ENCODE measurements at regions not wholly inside any gene's neighbourhood (a gene's known extent, or its start where the extent isn't known, plus 50 kb on each side); places are given as distances from the start of the nearest gene placed in this dataset.

GRCh38 chrX:129238011-129238410 is 285.3 kb downstream of the SMARCA1 start:
- no peak for TF ChIP-seq CTCF (IDR thresholded peaks at IDR 0.05; ENCODE audit: low read length, missing control alignments)
- no peak for DNase-seq (ENCODE audit: low read depth)

GRCh38 chrX:129235903-129236302 is 287.4 kb downstream of the SMARCA1 start:
- DNase-seq (ENCODE audit: low read depth) = no peak
- H3K4me3 ChIP-seq (replicated peaks; ENCODE audit: low read depth, low read length) = no peak overlapping the region
- TF ChIP-seq CTCF (IDR thresholded peaks at IDR 0.05; ENCODE audit: low read length, missing control alignments) = no peak

More at GRCh38 chrX:129238011-129238410, 285.3 kb downstream of the SMARCA1 start:
- H3K4me3 ChIP-seq (replicated peaks; ENCODE audit: low read depth, low read length) = no peak overlapping the region

- TF ChIP-seq CTCF (IDR thresholded peaks at IDR 0.05; ENCODE audit: low read length, missing control alignments) = no peak
- no peak overlapping the region for H3K4me3 ChIP-seq (replicated peaks; ENCODE audit: low read depth, low read length)
- DNase-seq (ENCODE audit: low read depth) = no peak
Observed at GRCh38 chrX:129233786-129234185, 289.5 kb downstream of the SMARCA1 start.

GRCh38 chrX:129230850-129231512 is 292.3 kb downstream of the SMARCA1 start:
- no peak overlapping the region for H3K4me3 ChIP-seq (replicated peaks; ENCODE audit: low read depth, low read length)
- no peak for TF ChIP-seq CTCF (IDR thresholded peaks at IDR 0.05; ENCODE audit: low read length, missing control alignments)
- DNase-seq (ENCODE audit: low read depth) = no peak

GRCh38 chrX:129230168-129230567 is 293.1 kb downstream of the SMARCA1 start:
- TF ChIP-seq CTCF (IDR thresholded peaks at IDR 0.05; ENCODE audit: low read length, missing control alignments) = no peak
- no peak overlapping the region for H3K4me3 ChIP-seq (replicated peaks; ENCODE audit: low read depth, low read length)
- no peak for DNase-seq (ENCODE audit: low read depth)

GRCh38 chrX:129227366-129227765 is 295.9 kb downstream of the SMARCA1 start:
- no peak for DNase-seq (ENCODE audit: low read depth)
- TF ChIP-seq CTCF (IDR thresholded peaks at IDR 0.05; ENCODE audit: low read length, missing control alignments) = no peak
- no peak overlapping the region for H3K4me3 ChIP-seq (replicated peaks; ENCODE audit: low read depth, low read length)

GRCh38 chrX:129193357-129193756 is 329.9 kb downstream of the SMARCA1 start:
- no peak overlapping the region for H3K4me3 ChIP-seq (replicated peaks; ENCODE audit: low read depth, low read length)
- no peak for TF ChIP-seq CTCF (IDR thresholded peaks at IDR 0.05; ENCODE audit: low read length, missing control alignments)
- DNase-seq (ENCODE audit: low read depth) = no peak
